Adrenal gland (tissue), 9 donors: ENCODE measurements at regions not wholly inside any gene's neighbourhood (a gene's known extent, or its start where the extent isn't known, plus 50 kb on each side); places are given as distances from the start of the nearest gene placed in this dataset.

ENCODE experiments used
- DNase-seq, 7 donors: peaks; one replicate each; pipeline ENCODE4 v3.0.0-alpha.2; 2019 to 2020
- H3K27ac ChIP-seq, 5 donors: fragments of 200-600 bp; sonication (generic) in 4 of 5; 1 replicate in 3 of 5; 2 replicates in 2 of 5; pipeline versions ENCODE4 v1.5.1 to v1.8.0; 2016 to 2020; ENCODE audit warnings: mild to moderate bottlenecking in 1 of 5
- H3K27me3 ChIP-seq: fragments of 200-600 bp; 2 replicates; pipeline ENCODE4 v1.8.0; 2021
- H3K36me3 ChIP-seq, 2 donors: fragments of 200-600 bp; replicated peaks in 1 of 2; 1 replicate in 1 of 2; 2 replicates in 1 of 2; pipeline versions ENCODE4 v1.5.1 to v1.8.0; 2018 to 2022
- H3K4me1 ChIP-seq, 2 donors: fragments of 200-600 bp; replicated peaks in 1 of 2; 1 replicate in 1 of 2; 2 replicates in 1 of 2; pipeline versions ENCODE4 v1.5.1 to v1.8.0; 2018 to 2021
- H3K4me3 ChIP-seq, 4 donors: fragments of 200-600 bp; sonication (generic) in 3 of 4; one replicate each; pipeline ENCODE4 v1.5.1; 2016 to 2018
- H3K9me3 ChIP-seq, 3 donors: fragments of 200-600 bp; sonication (generic) in 1 of 3; replicated peaks in 1 of 3; 1 replicate in 2 of 3; 2 replicates in 1 of 3; pipeline versions ENCODE4 v1.5.1 to v1.8.0; 2016 to 2021
- POLR2A ChIP-seq, 2 donors: fragments of 450-650 bp; IDR thresholded peaks; one replicate each; pipeline ENCODE4 v1.6.1; 2017; ENCODE audit warnings: antibody characterized with exemption in 2 of 2, mild to moderate bottlenecking in 2 of 2, moderate library complexity in 1 of 2
- WGBS, 4 donors: extraction: QIAGEN DNeasy Blood & Tissue Kit in 2 of 4; methylation state at CpG; one replicate each; pipeline versions ENCODE4 v1.1.5 to v1.1.7; 2013 to 2017; 5-methylcytosine and 5-hydroxymethylcytosine counted together
- intact Hi-C, 2 donors: fragments of 100-400 bp; cut with DNase I; formaldehyde crosslinking; loops; one replicate each; pipeline versions ENCODE4 v1.14.1 to v1.15.0; 2022 to 2023
- TF ChIP-seq, protein P1 (sequence below), 6 experiments: fragments of 450-650 bp in 4 of 6; fragments of 200-600 bp in 2 of 6; sonication (generic) in 1 of 6; IDR thresholded peaks; 1 replicate in 5 of 6; 2 replicates in 1 of 6; pipeline versions ENCODE4 v1.5.1 to v1.8.0; 2016 to 2021; ENCODE audit warnings: antibody characterized with exemption in 6 of 6, mild to moderate bottlenecking in 2 of 6, moderate library complexity in 1 of 6
- donor health status: healthy with polysubstance abuse.
- donor health status: Bipolar disorder and iron deficiency.
- donor health status: DM: yes; HTN: yes; CAD: no.
- donor health status: DM: no; HTN: no; CAD: no.
- donor health status: DM: no; HTN: no; CAD: no.

DNA sequence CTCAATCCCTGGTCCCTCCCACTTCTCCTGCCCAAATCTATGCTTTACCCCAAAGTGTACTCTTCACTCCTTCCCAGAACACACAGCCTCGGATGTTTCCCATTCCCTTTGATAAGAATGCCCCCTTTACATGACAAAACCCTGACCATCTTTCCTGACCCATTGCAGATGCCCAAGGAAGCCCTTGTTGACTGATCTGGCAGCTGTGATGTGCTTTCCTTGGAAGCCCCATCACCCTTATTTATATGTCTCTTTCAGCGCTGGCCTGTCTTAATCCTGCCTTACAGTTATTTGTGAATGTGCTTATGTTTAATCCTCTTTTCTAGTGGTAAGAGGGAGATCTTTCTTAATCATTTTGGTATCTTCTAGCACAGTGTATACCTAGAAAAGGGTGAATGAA lies 523.1 kb downstream of the CD83 start:
- TF ChIP-seq, protein P1, sequence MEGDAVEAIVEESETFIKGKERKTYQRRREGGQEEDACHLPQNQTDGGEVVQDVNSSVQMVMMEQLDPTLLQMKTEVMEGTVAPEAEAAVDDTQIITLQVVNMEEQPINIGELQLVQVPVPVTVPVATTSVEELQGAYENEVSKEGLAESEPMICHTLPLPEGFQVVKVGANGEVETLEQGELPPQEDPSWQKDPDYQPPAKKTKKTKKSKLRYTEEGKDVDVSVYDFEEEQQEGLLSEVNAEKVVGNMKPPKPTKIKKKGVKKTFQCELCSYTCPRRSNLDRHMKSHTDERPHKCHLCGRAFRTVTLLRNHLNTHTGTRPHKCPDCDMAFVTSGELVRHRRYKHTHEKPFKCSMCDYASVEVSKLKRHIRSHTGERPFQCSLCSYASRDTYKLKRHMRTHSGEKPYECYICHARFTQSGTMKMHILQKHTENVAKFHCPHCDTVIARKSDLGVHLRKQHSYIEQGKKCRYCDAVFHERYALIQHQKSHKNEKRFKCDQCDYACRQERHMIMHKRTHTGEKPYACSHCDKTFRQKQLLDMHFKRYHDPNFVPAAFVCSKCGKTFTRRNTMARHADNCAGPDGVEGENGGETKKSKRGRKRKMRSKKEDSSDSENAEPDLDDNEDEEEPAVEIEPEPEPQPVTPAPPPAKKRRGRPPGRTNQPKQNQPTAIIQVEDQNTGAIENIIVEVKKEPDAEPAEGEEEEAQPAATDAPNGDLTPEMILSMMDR (IDR thresholded peaks at IDR 0.05): no peak
- TF ChIP-seq POLR2A (IDR thresholded peaks at IDR 0.05): no peak

DNA sequence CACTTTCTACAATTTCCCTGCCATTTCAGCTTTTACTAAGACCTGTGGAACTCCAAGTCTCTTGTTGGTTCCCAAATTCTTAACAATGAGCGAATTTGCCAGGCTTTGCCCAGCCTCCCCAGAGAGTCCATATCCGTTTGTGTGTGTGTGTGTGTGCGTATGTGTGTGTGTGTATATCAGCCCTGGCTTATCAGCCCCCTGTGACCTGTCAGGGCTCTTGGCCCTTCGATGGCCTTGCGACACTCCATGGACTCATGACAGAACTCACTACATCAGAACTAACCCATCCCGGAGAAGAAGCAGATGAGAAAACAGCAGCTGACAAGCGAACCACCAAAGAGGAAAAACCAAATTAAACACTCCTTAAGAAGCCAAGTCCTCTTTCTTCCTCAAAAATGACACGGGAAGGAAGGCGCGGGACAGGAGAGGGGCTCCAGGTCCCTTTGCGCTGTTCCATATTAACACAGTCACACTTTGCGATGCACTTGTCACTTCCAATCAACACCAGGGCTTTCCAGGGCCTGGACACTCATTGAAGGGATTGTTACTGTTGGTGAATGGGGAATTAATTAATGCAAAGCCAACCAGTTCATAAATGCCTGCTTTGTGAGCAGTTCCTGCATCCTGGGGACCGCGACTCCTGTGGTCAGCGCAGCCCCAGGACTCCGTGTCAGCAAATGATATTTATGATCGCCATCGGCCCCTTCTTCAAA lies 524.0 kb downstream of the CD83 start:
- WGBS, 4 donors: 87 to 91% (median 87%) methylated on average over 18 of the region's 18 CpGs
- Histone ChIP-seq H3K9me3 (no peaks in the 10 kb centered on the region), H3K36me3 (no peaks in the 10 kb centered on the region), H3K27me3 (no peaks in the 10 kb centered on the region), H3K4me1 (peaks cover 0 to 21% of the 10 kb centered on the region in 2 donors), H3K4me3 (no peak overlapping the region), H3K27ac (no peak overlapping the region)
- intact Hi-C loops: no loop called here
- DNase-seq: no peak
- TF ChIP-seq, protein P1 (IDR thresholded peaks at IDR 0.05): no peak
- no peak for TF ChIP-seq POLR2A (IDR thresholded peaks at IDR 0.05)

More for the DNA sequence above, 523.1 kb downstream of the CD83 start:
- Histone ChIP-seq H3K4me1 (peaks cover 0 to 25% of the 10 kb centered on the region in 2 donors), H3K27ac (no peak overlapping the region), H3K9me3 (no peaks in the 10 kb centered on the region), H3K27me3 (no peaks in the 10 kb centered on the region), H3K36me3 (no peaks in the 10 kb centered on the region), H3K4me3 (no peak overlapping the region)
- 88 to 93% (median 90%) methylated on average over 2 of the region's 2 CpGs for WGBS, 4 donors
- intact Hi-C loops: no loop called here
- no peak for DNase-seq

GRCh38 chr6:14642136-14642505 lies 524.5 kb downstream of the CD83 start:
- TF ChIP-seq POLR2A (IDR thresholded peaks at IDR 0.05): no peak
- TF ChIP-seq, protein P1 (IDR thresholded peaks at IDR 0.05): no peak
- Histone ChIP-seq H3K4me1 (peaks cover 0 to 16% of the 10 kb centered on the region in 2 donors), H3K9me3 (no peaks in the 10 kb centered on the region), H3K27ac (no peak overlapping the region), H3K4me3 (no peak overlapping the region), H3K36me3 (no peaks in the 10 kb centered on the region), H3K27me3 (no peaks in the 10 kb centered on the region)
- WGBS, 4 donors: 94 to 97% (median 96%) methylated on average over 8 of the region's 8 CpGs
- intact Hi-C loops: no loop called here
- DNase-seq: no peak

- intact Hi-C loops: no loop called here
- no peak overlapping the region for H3K4me3 ChIP-seq
- no peak overlapping the region for H3K27ac ChIP-seq
- H3K36me3 ChIP-seq: no peaks in the 10 kb centered on the region
- peaks cover 0 to 13% of the 10 kb centered on the region in 2 donors for H3K4me1 ChIP-seq
- TF ChIP-seq, protein P1 (IDR thresholded peaks at IDR 0.05): no peak
- TF ChIP-seq POLR2A (IDR thresholded peaks at IDR 0.05): no peak
- no peaks in the 10 kb centered on the region for H3K27me3 ChIP-seq
- no peak for DNase-seq
- 76 to 88% (median 85%) methylated on average over 2 of the region's 2 CpGs for WGBS, 4 donors
- H3K9me3 ChIP-seq: no peaks in the 10 kb centered on the region
Measured at GRCh38 chr6:14642842-14643241, 525.3 kb downstream of the CD83 start.
